ENCODE measurements at regions not wholly inside any gene's neighbourhood (a gene's known extent, or its start where the extent isn't known, plus 50 kb on each side); places are given as distances from the start of the nearest gene placed in this dataset.

DNA sequence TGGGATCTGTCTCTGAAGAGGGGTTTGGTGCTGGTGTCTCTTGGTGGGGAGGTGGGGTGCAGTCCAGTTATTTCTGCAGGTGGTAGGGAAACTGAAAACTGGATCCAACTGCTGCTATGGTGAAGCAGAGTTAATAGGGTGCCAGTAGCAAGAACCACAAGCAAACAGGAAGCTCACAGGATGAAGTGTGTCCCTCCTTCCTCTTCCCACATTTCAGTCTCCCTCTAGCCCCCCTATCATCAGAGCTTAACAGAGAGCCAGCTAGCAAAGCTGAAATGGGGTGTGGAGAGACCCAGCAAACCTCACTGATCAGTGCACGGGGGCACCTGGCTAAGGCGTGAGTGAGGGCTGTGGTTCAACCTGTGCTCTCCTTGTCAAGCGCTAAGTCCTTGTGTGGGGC lies 69.1 kb upstream of the C12orf71 start:
- no peak overlapping the region for H3K27ac Mint-ChIP-seq
- no peak for DNase-seq
- H3K9me3 ChIP-seq (ENCODE audit: control insufficient read depth in 1 of 2, low read length in 2 of 2), result no peaks in the 10 kb centered on the region
- H3K27me3 ChIP-seq (ENCODE audit: insufficient read depth, low read length), result no peaks in the 10 kb centered on the region
- no peaks in the 10 kb centered on the region for H3K4me1 Mint-ChIP-seq
- no peaks in the 10 kb centered on the region for H3K36me3 Mint-ChIP-seq
- no peak overlapping the region for H3K4me3 Mint-ChIP-seq
- no peaks in the 10 kb centered on the region for H3K36me3 ChIP-seq (ENCODE audit: insufficient read depth, low read length)
- H3K9me3 Mint-ChIP-seq, result no peaks in the 10 kb centered on the region
- no peak overlapping the region for H3K27ac ChIP-seq (ENCODE audit: low read depth, low read length)
- intact Hi-C loops (cut with micrococcal nuclease), result no loop called here
- no peak overlapping the region for H3K4me3 ChIP-seq (ENCODE audit: low read length in 2 of 2)
- no peaks in the 10 kb centered on the region for H3K4me1 ChIP-seq (ENCODE audit: insufficient read depth, low read length)
- no peaks in the 10 kb centered on the region for H3K27me3 Mint-ChIP-seq
- ChIA-PET CTCF (ENCODE audit: partially characterized antibody) (interaction anchor here (2.2 kb wide), 1 partner anchor 10 kb away, joined by 7 read pairs; no protein-coding TSS in a partner anchor), POLR2A (ENCODE audit: partially characterized antibody) (no interaction called here)

DNA sequence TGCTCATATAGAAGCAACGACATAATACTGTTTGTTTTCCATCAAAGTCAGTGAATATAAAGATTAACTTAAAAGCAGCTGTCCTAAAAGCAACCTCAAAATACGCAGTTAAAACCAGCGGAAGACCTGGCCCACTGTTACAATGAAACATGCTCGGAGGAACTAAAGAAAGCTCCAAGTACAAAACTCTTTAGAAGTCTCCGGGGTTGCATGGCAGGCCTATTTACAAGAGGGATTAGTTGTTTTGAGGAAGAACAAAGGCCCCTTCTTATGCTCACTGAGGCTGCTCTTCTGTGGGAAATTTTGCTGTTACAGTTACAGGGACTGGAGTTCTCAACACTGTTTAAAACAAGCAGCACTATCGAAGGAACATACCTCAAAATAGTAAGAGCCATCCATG lies 75.9 kb upstream of the C12orf71 start:
- intact Hi-C loops (cut with micrococcal nuclease), result no loop called here
- no peak for DNase-seq
- H3K4me3 Mint-ChIP-seq, result no peak overlapping the region
- no peaks in the 10 kb centered on the region for H3K9me3 Mint-ChIP-seq
- ChIA-PET CTCF (ENCODE audit: partially characterized antibody) (no interaction called here), POLR2A (ENCODE audit: partially characterized antibody) (no interaction called here)
- H3K27me3 Mint-ChIP-seq, result no peaks in the 10 kb centered on the region
- H3K27me3 ChIP-seq (ENCODE audit: insufficient read depth, low read length), result no peaks in the 10 kb centered on the region
- no peaks in the 10 kb centered on the region for H3K4me1 ChIP-seq (ENCODE audit: insufficient read depth, low read length)
- no peaks in the 10 kb centered on the region for H3K36me3 Mint-ChIP-seq
- H3K4me1 Mint-ChIP-seq, result no peaks in the 10 kb centered on the region
- H3K9me3 ChIP-seq (ENCODE audit: control insufficient read depth in 1 of 2, low read length in 2 of 2), result no peaks in the 10 kb centered on the region
- H3K27ac ChIP-seq (ENCODE audit: low read depth, low read length), result no peak overlapping the region
- no peak overlapping the region for H3K27ac Mint-ChIP-seq
- no peak overlapping the region for H3K4me3 ChIP-seq (ENCODE audit: low read length in 2 of 2)
- no peaks in the 10 kb centered on the region for H3K36me3 ChIP-seq (ENCODE audit: insufficient read depth, low read length)

DNA sequence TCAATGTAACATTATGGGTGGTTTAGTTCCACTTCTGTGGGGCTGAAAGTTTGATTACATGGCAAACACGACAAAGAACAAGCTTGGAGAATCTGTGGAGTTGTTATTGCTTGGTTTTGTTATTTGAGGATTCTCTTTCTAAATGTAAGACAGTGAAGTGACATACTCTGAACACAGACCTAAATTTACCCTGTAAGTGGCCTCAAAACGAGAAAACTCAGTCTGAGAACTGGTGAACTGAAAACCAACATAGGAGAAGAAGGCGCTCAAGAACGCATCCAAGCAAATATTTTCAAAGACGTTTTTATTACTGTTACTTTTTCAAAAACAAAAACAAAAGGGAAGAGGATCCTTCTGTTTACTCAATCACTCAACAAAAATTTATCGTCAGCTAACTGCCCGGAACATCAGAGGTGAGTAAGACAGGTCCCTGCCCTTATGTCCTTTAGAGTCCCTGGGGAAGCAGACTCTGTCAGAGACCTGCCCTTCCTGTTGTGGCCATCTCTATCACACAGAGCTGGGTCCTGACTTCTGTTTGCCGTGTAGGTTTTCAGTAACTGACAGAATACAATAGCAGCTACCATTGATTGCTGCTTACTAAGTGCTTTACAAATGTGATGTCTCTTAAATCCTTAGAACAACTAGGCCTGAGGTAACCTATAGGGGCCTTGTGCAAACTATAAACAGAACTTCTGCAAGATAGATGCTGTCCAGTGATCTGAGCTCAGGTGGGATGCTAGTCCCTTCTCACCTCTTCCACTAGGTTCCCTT lies 79.3 kb upstream of the C12orf71 start:
- no peak overlapping the region for H3K4me3 ChIP-seq (ENCODE audit: low read length in 2 of 2)
- H3K4me1 ChIP-seq (ENCODE audit: insufficient read depth, low read length), result no peaks in the 10 kb centered on the region
- no peaks in the 10 kb centered on the region for H3K36me3 ChIP-seq (ENCODE audit: insufficient read depth, low read length)
- intact Hi-C loops (cut with micrococcal nuclease), result no loop called here
- Mint-ChIP-seq H3K4me3 (no peak overlapping the region), H3K36me3 (no peaks in the 10 kb centered on the region), H3K4me1 (peaks cover 0 to 3% (median 0%) of the 10 kb centered on the region in 4 donors), H3K9me3 (peaks cover 0 to 3% (median 0%) of the 10 kb centered on the region in 8 donors), H3K27me3 (no peaks in the 10 kb centered on the region), H3K27ac (no peak overlapping the region)
- ChIA-PET POLR2A (ENCODE audit: partially characterized antibody) (no interaction called here), CTCF (ENCODE audit: partially characterized antibody) (no interaction called here)
- H3K27ac ChIP-seq (ENCODE audit: low read depth, low read length), result no peak overlapping the region
- no peaks in the 10 kb centered on the region for H3K27me3 ChIP-seq (ENCODE audit: insufficient read depth, low read length)
- H3K9me3 ChIP-seq (ENCODE audit: control insufficient read depth in 1 of 2, low read length in 2 of 2), result no peaks in the 10 kb centered on the region
- no peak for DNase-seq

GRCh38 chr12:27162229-27162537 lies 79.8 kb upstream of the C12orf71 start:
- no peaks in the 10 kb centered on the region for H3K4me1 ChIP-seq (ENCODE audit: insufficient read depth, low read length)
- no peak for DNase-seq
- H3K27ac ChIP-seq (ENCODE audit: low read depth, low read length), result no peak overlapping the region
- Mint-ChIP-seq H3K27me3 (no peaks in the 10 kb centered on the region), H3K27ac (peak overlapping the region in 1 of 7 donors; percentile 7), H3K36me3 (no peaks in the 10 kb centered on the region), H3K4me1 (peaks cover 0 to 3% (median 0%) of the 10 kb centered on the region in 4 donors), H3K9me3 (peaks cover 0 to 3% (median 0%) of the 10 kb centered on the region in 8 donors), H3K4me3 (no peak overlapping the region)
- no peaks in the 10 kb centered on the region for H3K27me3 ChIP-seq (ENCODE audit: insufficient read depth, low read length)
- H3K4me3 ChIP-seq (ENCODE audit: low read length in 2 of 2), result no peak overlapping the region
- ChIA-PET CTCF (ENCODE audit: partially characterized antibody) (no interaction called here), POLR2A (ENCODE audit: partially characterized antibody) (no interaction called here)
- intact Hi-C loops (cut with micrococcal nuclease), result no loop called here
- H3K9me3 ChIP-seq (ENCODE audit: control insufficient read depth in 1 of 2, low read length in 2 of 2), result no peaks in the 10 kb centered on the region
- no peaks in the 10 kb centered on the region for H3K36me3 ChIP-seq (ENCODE audit: insufficient read depth, low read length)

GRCh38 chr12:27163048-27163715 lies 80.8 kb upstream of the C12orf71 start:
- Histone ChIP-seq H3K27me3 (ENCODE audit: insufficient read depth, low read length) (no peaks in the 10 kb centered on the region), H3K27ac (ENCODE audit: low read depth, low read length) (no peak overlapping the region), H3K36me3 (ENCODE audit: insufficient read depth, low read length) (no peaks in the 10 kb centered on the region), H3K9me3 (ENCODE audit: control insufficient read depth in 1 of 2, low read length in 2 of 2) (no peaks in the 10 kb centered on the region), H3K4me3 (ENCODE audit: low read length in 2 of 2) (no peak overlapping the region), H3K4me1 (ENCODE audit: insufficient read depth, low read length) (no peaks in the 10 kb centered on the region)
- no peak for DNase-seq
- Mint-ChIP-seq H3K4me3 (no peak overlapping the region), H3K9me3 (peaks cover 0 to 4% (median 0%) of the 10 kb centered on the region in 8 donors), H3K27me3 (no peaks in the 10 kb centered on the region), H3K27ac (no peak overlapping the region), H3K36me3 (no peaks in the 10 kb centered on the region), H3K4me1 (peaks cover 0 to 3% (median 0%) of the 10 kb centered on the region in 4 donors)
- intact Hi-C loops (cut with micrococcal nuclease), result no loop called here
- CTCF ChIA-PET (ENCODE audit: partially characterized antibody), result no interaction called here
- POLR2A ChIA-PET (ENCODE audit: partially characterized antibody), result no interaction called here

DNA sequence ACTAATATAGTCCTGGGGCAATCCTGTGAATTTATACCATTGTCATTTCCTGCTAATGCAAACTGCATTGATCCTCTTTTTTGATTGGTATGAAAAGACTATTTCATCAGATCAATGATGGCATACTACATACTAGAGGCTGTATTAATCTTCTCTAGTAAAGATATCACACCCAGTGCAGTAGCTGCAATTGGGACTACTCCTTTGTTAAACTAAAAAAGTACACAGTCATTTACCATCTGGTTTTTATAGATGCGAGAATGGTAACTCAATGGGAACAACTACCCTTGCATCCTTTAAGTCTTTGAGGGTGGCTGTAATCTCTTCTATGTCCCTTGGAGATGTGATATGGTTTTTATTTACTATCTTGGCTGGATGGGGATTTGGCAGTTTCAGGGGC lies 80.2 kb upstream of the STK38L start:
- intact Hi-C loops (cut with micrococcal nuclease), result no loop called here
- Histone ChIP-seq H3K9me3 (ENCODE audit: control insufficient read depth in 1 of 2, low read length in 2 of 2) (no peaks in the 10 kb centered on the region), H3K4me1 (ENCODE audit: insufficient read depth, low read length) (no peaks in the 10 kb centered on the region), H3K36me3 (ENCODE audit: insufficient read depth, low read length) (no peaks in the 10 kb centered on the region), H3K4me3 (ENCODE audit: low read length in 2 of 2) (no peak overlapping the region), H3K27me3 (ENCODE audit: insufficient read depth, low read length) (no peaks in the 10 kb centered on the region), H3K27ac (ENCODE audit: low read depth, low read length) (no peak overlapping the region)
- Mint-ChIP-seq H3K36me3 (no peaks in the 10 kb centered on the region), H3K27me3 (peaks cover 0 to 1% of the 10 kb centered on the region in 2 donors), H3K27ac (no peak overlapping the region), H3K9me3 (peaks cover 0 to 4% (median 1%) of the 10 kb centered on the region in 8 donors), H3K4me3 (no peak overlapping the region), H3K4me1 (peaks cover 0 to 3% (median 0%) of the 10 kb centered on the region in 4 donors)
- no peak for DNase-seq
- POLR2A ChIA-PET (ENCODE audit: partially characterized antibody), result no interaction called here
- CTCF ChIA-PET (ENCODE audit: partially characterized antibody), result no interaction called here

DNA sequence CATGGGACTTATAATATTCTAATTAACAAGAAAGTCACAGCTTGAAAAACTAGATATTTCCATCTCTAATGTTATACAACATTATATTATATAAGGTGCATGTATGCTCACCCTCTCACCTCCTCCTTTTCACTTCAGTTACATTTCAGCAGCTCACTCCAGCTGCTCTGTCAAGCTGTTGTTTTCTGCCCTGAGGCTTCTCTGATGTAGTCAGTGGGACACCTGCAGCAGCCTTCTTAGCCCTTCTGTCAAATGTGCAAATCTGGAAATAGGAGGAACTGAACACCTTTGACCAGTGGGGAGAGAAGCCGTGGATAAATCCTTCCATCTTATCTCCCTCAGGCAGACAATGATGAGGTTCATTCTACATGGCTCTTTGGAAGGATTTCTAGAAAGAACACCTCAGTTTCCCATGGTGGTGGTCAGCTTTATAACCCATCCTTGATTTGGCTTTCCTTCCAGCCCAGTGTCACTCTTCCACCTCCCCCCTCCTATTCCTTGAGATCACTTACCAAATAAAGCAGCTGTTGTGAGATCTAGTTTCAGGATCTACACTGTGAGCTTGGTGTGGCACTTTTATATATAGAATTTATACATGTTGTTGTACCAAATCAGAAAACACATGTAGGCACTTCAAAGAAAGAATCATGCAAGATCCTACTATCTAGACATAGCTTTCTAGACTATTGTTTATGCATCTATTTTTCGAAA lies 79.6 kb upstream of the STK38L start:
- peaks cover 0 to 3% (median 0%) of the 10 kb centered on the region in 4 donors for H3K4me1 Mint-ChIP-seq
- no peak overlapping the region for H3K27ac Mint-ChIP-seq
- no peaks in the 10 kb centered on the region for H3K36me3 Mint-ChIP-seq
- no peak overlapping the region for H3K4me3 Mint-ChIP-seq
- H3K9me3 Mint-ChIP-seq, result peaks cover 0 to 7% (median 3%) of the 10 kb centered on the region in 8 donors
- Histone ChIP-seq H3K4me3 (ENCODE audit: low read length in 2 of 2) (no peak overlapping the region), H3K27me3 (ENCODE audit: insufficient read depth, low read length) (no peaks in the 10 kb centered on the region), H3K9me3 (ENCODE audit: control insufficient read depth in 1 of 2, low read length in 2 of 2) (no peaks in the 10 kb centered on the region), H3K4me1 (ENCODE audit: insufficient read depth, low read length) (no peaks in the 10 kb centered on the region), H3K36me3 (ENCODE audit: insufficient read depth, low read length) (no peaks in the 10 kb centered on the region), H3K27ac (ENCODE audit: low read depth, low read length) (no peak overlapping the region)
- ChIA-PET POLR2A (ENCODE audit: partially characterized antibody) (no interaction called here), CTCF (ENCODE audit: partially characterized antibody) (no interaction called here)
- H3K27me3 Mint-ChIP-seq, result peaks cover 0 to 1% of the 10 kb centered on the region in 2 donors
- no peak for DNase-seq
- intact Hi-C loops (cut with micrococcal nuclease), result no loop called here
